Stimulated activated CD4-positive, alpha-beta T cell treated with anti-CD3 and anti-CD28 coated beads, TNF-alpha, amount 100 ng/mL, for 48 hours (primary cell): ENCODE measurements at regions not wholly inside any gene's neighbourhood (a gene's known extent, or its start where the extent isn't known, plus 50 kb on each side); places are given as distances from the start of the nearest gene placed in this dataset.
A peak's percentile ranks its signal among the peaks of the same experiment; 100 is the strongest.
"Not testable (repeated sequence)": the region's sequence is repeated elsewhere in the genome, so short reads cannot be mapped to it uniquely, and the experiment has no call there.

ENCODE experiments used
- DNase-seq, 3 donors: peaks; one replicate each; pipeline ENCODE4 v3.0.0-alpha.2; 2020; ENCODE audit warnings: low read depth in 3 of 3

DNA sequence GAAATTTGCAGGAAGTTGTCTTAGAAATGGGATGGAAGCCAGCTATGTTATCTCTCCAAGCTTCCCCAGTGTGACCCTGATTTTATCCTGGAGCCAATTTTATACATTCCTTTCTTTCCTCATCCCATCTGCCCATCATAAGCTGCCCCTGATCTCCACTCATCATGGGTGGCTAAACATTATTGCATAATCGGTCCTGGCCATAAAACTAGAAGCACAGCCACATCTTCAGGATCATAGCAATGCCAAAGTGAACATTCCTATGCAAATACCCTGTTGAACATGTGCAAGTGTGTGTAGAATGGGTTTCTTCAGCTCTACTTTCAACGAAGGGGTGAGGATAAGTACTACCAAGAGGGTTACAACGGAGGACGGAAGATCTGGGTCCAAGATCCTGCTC, 50.6 kb upstream of the COG2 start:
- no peak for DNase-seq

DNA sequence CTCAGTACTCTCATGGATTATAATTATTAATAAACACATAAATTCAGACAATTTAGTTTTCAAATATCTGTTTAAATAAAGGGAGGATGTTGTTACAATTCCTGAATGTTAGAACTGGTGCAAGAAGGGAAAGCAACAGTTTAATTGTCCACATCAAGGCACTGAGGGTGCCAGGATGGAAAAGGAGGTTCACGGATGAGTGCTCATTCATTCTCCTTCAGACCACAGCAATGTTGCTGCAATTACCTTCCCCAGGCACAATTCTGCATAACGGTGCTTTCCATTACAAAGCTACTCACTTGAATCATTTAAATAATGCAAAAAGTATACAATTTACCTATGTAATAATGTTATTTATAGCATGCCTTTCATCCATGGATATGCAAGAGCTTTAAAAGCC, 52.3 kb upstream of the COG2 start:
- DNase-seq: no peak

DNA sequence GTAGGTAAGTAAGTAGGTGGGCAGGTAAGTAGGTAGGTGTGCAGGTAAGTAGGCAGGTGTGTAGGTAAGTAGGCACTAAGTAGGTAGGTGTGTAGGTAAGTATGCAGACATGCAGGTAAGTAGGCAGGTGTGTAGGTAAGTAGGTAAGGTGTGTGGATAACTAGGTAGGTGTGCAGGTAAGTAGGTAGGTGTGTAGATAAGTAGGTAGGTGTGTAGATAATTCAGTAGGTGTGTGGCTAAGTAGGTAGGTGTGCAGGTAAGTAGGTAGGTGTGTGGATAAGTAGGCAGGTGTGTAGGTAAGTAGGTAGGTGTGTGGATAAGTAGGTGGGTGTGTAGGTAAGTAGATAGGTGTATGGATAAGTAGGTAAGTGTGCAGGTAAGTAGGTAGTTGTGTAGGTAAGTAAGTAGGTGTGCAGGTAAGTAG, 53.9 kb upstream of the COG2 start:
- no peak for DNase-seq

DNA sequence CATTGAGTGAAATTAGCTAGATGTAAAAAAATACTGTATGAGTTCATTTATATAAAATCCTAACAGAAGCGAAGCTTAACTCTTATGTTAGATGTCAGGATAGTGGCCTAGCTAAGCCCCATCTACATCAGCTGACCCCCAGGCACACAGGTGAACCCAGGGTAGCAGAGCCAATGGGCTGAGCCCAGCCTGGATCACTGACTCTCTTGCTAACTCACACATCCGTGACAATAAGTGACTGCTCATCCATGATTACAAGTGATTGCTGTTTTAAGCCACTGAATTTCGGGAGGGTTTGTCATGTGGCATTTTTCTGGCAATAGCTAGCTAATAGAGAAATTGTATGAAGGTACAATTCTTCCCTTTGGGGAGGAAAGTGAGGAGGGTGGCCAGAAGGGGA, 55.2 kb upstream of the COG2 start:
- no peak for DNase-seq

DNA sequence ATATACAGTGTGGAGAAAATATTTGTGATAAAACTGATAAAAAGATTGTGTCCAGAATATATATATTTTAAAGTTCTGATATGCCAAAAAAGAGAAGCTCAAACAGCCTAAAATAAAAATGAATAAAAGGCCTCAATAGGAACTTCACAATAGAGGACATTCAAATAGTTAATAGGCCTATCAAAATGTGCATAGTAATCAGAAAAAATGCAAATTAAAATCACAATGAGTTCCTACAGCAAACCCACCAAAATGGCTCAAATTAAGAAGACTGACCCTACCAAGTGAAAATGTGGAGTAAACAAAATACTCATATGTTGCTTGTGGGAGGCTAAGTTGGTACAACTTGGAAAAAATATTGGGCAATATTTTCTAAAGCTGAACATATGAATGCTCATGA, 57.6 kb upstream of the COG2 start:
- DNase-seq: no peak

DNA sequence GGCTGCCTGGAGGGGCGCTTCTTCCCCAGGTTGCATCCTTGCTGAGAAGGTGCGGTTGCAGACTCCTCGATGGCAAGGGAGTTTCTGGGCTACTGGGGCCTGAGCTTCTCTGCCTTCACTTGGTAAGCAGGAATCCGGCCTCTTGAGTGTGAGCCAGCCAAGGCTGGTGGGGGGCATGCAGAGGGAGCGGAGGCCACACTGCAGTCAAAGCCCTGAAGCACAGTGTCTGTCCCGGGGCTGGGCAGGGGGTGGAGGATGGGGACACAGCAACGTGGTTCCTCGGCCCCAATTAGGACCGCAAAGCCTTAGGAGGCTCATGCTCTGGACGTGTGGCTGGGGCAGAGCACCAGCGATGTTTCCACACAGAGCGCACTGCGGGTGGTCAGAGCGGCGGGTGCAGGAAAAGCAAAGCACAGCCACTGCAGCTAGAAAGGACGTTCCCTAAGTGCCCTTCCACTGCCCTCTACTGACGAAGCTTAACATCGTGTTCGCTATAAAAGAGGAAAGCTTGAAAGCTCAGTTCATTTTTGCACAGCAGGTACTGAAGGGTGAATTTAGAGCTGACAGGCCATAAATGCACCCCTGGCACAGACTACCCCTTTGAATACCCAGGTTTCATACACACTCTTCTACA, 60.7 kb upstream of the COG2 start:
- DNase-seq: no peak

DNA sequence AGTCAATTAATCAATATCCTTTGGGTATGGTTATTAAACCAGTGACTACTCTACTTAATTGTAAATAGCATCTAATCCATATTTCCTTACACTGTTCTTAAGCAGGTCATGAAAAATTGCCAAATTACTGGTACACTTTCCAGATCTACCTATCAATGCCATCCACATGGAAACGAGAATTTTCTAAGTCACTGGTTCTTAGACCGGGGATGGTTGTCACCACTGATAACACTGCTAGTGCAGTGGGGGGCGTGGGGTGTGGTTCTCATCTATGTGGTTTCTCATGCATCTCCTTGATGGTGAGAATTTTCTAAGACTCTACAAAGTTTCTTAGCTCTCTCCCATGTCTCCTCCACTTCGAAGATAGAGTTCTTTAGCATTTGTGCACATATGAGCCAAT, 63.7 kb upstream of the COG2 start:
- DNase-seq: no peak

DNA sequence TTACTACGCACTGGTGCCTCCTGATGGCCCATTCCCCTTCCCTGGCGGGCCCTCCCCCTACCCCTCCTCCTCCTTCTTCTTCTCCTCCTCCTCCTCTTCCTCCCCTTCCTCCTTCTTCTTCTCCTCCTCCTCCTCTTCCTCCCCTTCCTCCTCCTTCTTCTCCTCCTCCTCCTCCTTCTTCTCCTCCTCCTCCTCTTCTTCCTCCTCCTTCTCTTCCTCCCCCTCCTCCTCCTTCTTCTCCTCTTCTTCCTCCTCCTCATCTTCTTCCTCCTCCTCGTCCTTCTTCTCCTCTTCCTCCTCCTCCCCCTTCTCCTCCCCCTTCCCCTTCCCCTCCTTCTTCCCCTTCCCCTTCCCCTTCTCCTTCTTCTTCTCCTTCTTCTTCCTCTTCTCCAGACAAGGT, 64.7 kb upstream of the COG2 start:
- DNase-seq: no peak

DNA sequence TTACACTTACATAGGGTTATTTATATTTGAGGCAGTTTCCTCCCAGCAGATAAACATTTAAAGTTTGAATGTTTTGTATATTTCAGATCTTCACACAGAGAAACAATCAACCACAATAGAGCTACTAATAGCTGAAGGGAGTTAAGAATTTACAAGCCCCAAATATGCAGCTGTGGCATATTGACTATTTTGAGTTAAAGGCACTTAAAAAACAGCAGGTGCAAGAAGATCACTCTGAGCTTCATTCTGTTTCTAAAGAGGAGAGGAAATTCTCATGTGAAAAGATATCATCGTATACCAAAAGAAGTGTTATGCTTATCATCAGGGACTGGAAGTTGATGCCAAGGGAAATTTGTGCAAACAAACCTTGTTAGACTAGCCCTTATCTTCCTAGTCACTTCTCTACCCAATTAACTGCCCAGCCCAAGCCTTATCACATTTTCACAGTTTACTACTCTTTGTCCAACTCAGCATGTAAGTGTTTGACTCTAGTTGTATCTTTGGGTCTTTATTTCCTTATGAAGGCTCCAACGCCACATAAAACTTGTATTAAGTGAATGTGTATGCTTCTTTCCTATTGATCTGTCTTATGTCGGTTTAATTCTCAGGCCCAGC, 66.3 kb upstream of the COG2 start:
- no peak for DNase-seq

DNA sequence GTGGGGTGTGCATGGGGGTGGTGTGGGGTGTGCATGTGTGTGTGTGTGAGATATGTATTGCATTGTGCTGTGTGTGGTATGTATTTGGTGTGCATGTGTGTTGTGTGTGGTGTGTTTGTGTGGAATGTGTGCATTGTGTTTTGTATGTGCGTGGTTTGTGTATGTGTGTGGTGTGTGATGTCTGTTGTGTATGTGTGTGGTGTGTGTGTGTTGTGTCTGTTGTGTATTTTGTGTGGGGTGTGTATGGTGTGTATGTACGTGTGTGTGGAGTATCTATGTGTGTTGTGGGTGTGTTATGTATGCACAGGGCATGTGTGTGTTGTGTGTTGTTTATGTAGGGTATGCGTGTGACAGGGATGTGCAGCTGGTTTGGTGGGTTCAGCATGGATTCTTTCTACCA, 67.8 kb upstream of the COG2 start:
- DNase-seq: no peak

DNA sequence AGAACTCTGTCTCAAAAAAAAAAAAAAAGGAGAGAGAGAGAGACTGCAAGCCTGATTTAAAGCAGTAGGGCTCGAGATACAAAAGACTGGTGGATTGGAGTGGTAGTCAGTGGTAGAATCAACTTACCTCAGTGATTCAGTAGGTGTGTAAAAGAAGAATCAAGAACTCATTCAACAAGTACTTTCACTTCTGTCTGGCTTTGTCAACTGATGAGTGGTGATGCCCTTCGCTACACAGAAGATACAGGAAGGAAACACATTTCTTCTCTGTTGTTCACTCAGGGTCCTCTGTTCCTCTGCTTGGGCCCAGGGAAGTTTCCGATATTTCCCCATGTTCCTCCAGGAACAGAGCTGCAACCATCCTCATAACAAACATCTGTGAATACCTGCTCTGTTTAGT, 68.6 kb upstream of the COG2 start:
- no peak for DNase-seq

DNA sequence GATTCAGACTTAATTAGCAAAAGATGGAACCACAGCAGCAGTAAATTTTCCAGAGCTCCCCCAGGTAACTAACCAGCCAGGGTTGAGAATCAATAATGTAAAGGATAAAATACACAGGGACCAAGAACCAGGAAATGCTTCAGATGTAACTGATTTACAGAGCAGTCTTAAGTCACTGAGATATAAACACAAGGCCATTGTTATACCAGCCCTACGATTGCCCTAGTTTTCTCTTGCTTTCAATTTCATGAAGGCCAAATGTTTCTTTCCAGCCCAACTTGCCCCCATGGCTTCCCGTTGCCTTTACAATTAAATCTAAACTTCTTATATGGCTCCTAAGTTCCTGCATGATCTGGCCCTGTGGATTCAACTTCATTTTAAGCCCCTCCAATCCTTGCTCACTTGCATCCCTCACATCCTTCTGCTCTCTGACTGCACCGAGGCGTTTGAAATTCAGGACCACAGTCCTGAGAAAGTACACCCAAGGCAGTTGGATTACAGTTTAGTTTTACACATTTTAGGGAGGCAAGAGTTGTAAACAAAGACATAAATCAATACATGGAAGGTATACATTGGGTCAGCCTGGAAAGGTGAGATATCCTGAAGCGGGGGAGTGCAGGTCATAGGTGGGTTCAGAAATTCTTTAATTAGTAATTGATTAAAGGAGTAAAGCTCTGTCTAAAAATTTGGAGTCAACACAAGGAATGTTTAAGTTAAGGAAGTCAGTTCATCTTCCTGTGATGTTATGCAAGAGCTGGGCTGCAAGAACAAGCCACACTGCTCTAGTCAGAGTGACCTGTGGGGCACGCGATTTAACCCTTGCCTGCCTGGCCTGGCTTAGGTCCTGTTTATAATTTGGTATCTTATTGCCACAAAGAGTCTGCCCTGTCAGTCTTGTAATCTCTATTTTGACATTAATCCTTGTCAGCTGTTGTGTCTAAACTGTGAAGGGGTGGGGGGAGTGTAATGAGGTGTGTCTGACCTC, 69.9 kb upstream of the COG2 start:
- no peak for DNase-seq

DNA sequence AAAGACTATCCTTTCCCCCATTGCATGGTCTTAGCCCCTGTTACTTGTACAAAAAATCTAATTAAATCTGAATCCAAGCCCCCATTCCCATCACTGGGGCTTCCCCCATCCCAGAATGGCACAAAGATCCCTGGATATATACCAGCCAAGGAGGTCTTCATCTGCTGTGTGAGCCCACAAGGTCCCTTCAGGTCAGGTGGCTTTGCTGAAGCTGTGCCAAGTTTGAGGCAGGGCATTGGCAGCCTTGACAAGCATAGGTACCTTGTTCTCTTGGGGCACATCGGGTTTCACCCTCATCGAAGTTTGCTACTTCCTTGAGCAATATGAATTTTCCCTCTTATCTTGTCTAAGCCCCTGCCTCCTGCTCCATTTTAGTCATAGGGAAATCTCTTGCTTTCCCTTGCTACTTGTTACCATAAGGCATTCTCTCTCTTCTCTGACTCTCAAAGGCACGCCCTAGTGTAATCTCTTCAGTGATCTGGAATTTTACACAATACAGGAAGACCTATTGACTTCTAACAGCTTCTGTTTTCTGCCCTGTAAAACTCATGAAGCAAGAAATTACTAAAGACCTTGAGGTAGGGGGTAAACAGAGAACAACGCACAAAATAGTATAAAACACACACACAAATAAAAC, 71.4 kb upstream of the COG2 start:
- no peak for DNase-seq

DNA sequence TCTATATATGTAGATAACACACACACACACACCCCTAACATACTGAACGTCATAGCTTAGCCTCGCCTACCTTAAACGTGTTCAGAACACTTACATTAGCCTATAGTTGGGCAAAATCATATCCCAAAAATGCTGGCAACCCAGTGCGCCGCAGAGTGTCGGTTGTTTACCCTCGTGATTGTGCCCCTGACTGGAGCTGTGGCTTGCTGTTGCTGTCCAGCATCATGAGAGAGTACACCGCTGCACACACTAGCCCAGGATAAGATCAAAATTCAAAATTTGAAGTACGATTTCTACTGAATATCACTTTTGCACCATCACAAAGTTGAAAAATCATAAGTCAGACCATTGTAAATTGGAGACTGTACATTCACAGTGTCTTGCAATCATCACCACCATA, 73.1 kb upstream of the COG2 start:
- no peak for DNase-seq

DNA sequence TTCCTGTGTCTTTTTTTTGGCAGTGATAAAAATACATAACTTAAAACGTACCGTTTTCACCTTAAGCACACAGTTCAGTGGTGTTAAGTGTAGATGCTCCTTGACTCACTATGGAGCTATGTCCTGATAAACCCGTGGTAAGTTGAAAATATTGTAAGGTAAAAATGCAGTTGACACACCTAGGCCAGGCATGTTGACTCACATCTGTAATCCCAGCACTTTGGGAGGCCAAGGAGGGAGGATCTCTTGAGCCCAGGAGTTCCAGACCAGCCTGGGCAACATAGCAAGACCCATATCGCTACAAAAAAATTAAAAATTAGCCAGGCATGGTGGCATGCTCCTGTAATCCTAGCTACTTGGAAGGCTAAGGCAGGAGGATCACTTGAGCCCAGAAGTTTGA, 73.6 kb upstream of the COG2 start:
- DNase-seq: no peak

DNA sequence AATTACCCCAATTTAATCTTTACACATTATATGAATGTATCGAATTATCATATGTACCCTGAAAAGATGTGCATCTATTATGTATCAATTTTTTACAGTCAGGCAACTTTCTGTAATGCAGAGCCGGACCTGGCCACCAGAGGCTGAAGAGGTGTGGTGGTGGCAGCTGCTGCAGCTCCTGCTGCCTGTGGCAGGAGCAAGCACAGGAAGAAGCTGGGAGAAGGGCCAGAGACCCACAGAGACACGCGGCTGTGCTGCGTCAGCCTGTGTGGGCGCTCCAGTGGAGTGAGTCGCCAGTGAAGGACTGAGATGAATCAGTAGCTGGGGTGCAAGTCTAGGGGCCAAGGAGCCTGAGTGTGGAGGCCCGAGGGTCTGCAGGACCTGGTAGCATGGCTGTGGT, 74.3 kb upstream of the COG2 start:
- DNase-seq: peak; percentile 2 to 13 (median 2)

DNA sequence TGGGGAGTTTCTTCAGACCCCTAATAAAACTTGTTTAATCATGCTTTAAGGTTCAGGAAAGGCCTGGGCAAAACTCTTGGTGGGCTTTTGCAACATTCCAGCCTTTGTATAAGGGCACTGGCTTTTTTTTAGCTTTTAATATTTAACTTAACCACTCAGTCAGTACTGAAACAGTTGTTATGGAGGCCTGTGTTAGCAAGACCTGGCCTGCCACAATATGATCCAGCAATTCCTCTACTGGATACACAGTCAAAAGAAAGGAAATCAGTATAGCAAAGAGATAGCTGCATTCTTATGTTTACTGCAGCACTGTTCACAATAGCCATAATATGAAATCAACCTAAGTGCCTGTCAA, 75.1 kb upstream of the COG2 start:
- DNase-seq: no peak

DNA sequence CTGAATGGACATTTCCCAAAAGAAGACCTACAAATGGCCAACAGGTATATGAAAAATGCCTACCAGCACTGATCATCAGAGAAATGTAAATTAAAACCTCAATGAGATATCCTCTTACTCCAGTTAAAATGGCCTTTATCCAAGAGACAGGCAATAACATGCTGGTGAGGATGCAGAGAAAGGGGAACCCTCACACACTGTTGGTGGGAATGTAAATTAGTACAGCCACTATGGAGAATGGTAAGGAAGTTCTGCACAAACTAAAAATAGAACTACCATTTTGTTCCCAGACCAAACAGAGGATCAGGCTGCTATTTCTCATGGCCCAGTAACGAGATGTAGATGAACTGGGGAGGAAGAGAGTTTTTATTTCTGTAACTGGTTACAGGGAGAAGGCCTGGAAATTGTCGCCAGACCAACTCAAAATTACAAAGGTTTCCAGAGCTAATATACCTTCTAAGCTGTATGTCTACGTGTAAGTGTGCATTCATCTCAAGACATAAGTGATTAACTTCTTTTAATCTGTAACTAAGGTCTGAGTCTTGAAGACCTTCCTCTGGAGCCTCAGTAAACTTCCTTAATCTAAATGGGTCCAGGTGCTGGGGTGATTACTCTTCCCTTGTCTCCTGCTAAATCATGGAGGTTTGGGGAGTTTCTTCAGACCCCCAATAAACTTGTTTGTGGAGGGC, 75.6 kb upstream of the COG2 start:
- not testable (repeated sequence) for DNase-seq

DNA sequence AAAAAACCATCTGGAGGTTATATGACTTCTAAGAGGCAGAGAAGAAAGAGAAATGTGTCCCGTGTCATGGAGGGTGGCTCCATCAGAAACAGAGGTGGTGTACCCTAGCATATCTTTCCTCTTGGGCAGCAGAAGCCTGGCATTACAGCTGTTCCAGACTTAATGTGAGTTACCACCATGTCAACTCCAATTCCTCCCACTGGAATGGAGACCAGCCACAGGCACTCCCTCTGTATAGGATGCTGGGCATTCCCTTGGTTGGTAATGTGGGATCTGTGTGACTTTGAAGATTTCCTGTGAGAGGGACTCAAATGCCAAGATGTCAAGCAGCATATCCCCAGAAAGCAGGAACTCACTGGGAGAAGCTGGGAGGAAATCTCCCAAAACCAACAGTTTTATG, 77.1 kb upstream of the COG2 start:
- DNase-seq: no peak

DNA sequence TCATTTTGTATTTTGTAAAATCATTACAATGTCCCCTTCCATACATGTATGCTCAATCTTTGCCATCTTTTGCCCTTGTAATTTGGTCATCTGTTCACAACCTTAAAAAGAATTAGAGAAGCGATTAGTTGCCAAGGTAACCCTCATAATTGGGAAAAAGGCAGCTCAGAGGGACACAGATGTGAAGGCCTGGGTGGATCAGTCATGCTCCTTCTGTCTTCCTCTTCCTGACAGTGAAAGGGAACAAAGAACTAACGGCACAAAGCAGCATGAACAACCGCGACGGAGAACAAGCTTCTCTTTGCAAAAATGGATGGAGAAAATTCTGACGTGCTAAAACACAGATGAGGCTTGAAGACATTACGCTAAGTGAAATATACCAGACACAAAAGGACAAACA, 78.7 kb upstream of the COG2 start:
- DNase-seq: no peak

DNA sequence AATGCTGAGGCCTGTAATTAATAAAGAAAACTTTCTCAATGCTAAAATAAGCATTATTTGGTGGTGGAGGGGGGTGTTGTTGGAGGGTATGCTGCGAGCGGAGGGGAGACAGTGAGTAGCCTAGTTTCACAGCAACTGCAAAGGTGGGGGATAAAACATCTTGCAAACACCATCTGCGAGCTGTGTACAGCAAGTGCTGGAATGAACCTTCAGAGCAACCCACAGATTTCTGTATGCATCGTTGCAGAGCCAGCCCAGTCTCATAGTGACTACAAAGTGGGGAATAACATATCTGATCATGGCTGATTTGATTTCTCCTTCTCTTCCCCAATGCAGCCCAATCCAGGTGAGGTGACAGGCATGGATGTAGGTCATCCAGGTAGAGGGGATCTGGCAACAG, 80.7 kb upstream of the COG2 start:
- DNase-seq: no peak

DNA sequence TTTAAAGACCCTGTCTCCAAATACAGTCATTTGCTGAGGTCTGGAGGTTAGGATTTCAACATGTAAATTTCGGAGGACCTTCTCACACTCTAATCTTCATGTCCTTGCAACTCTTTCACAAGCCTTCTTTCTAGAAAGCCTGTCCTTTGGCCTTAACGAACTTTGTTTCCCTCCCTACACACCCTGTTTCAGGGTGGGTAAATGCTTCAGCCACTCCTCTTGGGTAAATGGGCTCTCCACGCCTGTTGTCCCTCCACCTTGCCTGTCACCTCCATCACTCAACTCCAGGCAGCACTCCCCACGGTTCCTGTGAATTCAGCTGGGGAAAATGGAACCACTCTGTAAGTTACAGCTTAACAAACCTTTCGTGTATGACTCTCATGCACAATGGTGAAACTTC, 84.0 kb upstream of the COG2 start:
- DNase-seq: no peak
